B cell (primary cell): ENCODE measurements at regions not wholly inside any gene's neighbourhood (a gene's known extent, or its start where the extent isn't known, plus 50 kb on each side); places are given as distances from the start of the nearest gene placed in this dataset. TPM values are rescaled to one million over a fixed set of nuclear protein-coding genes. Genes with fewer than 3 reads are reported as not detected.

Experiments used
- ATAC-seq: fragments of 200-7000 bp; cut with Tn5 transposase; one replicate; pipeline ENCODE4 v1.10.0; 2021; ENCODE audit warnings: low read depth, mild to moderate bottlenecking, moderate number of reproducible peaks, moderate library complexity
- CTCF ChIA-PET: fragments of 350-600 bp; sonication (Branson Sonifier 250); formaldehyde crosslinking; loops from one replicate; lab custom pipeline; 2021; ENCODE audit warnings: antibody characterized with exemption, inconsistent platforms; lab: Charles Lee
- POLR2A ChIA-PET: fragments of 350-600 bp; sonication (Branson Sonifier 250); formaldehyde crosslinking; loops from one replicate; lab custom pipeline; 2021; ENCODE audit warnings: antibody characterized with exemption; lab: Charles Lee
- DNase-seq: peaks from one replicate; pipeline ENCODE4 v3.0.0; 2013
- H2AFZ ChIP-seq: 2 replicates; pipeline ENCODE4 v1.6.1; 2012; ENCODE audit warnings: mild to moderate bottlenecking, low read depth, low read length; ENCODE audit not compliant: insufficient read depth, poor library complexity, severe bottlenecking
- H3K27ac ChIP-seq, 2 donors: 1 replicate in 1 of 2; 2 replicates in 1 of 2; pipeline ENCODE4 v1.5.1; 2012 to 2013; ENCODE audit warnings: low read length in 2 of 2, mild to moderate bottlenecking in 2 of 2, moderate library complexity in 1 of 2
- H3K27me3 ChIP-seq, 4 experiments: fragments of 200-600 bp in 1 of 4; sonication (generic) in 1 of 4; replicated peaks in 1 of 4; 1 replicate in 2 of 4; 2 replicates in 2 of 4; pipeline versions ENCODE4 v1.6.1 to v1.7.0; 2013 to 2016; ENCODE audit warnings: low read length in 3 of 4, mild to moderate bottlenecking in 2 of 4, mixed read lengths in 1 of 4, moderate library complexity in 1 of 4; ENCODE audit not compliant: insufficient read depth in 4 of 4, control insufficient read depth in 3 of 4; ENCODE audit errors: control extremely low read depth in 1 of 4
- H3K36me3 ChIP-seq, 2 experiments: replicated peaks in 1 of 2; 1 replicate in 1 of 2; 2 replicates in 1 of 2; pipeline versions ENCODE4 v1.6.1 to v1.7.1; 2013; ENCODE audit warnings: low read length in 1 of 2; ENCODE audit not compliant: insufficient read depth in 2 of 2, control insufficient read depth in 1 of 2; ENCODE audit errors: control extremely low read depth in 1 of 2, extremely low read depth in 1 of 2
- H3K4me1 ChIP-seq, 2 donors: fragments of 200-600 bp in 1 of 2; sonication (generic) in 1 of 2; 1 replicate in 1 of 2; 2 replicates in 1 of 2; pipeline versions ENCODE4 v1.5.1 to v1.6.1; 2013 to 2017; ENCODE audit warnings: low read length in 2 of 2; ENCODE audit not compliant: control insufficient read depth in 2 of 2, insufficient read depth in 2 of 2
- H3K4me2 ChIP-seq: replicated peaks from 2 replicates; pipeline ENCODE3; 2012; ENCODE audit warnings: mild to moderate bottlenecking, low read depth, low read length; ENCODE audit not compliant: poor library complexity, severe bottlenecking
- H3K4me3 ChIP-seq, 5 experiments: fragments of 200-600 bp in 1 of 5; sonication (generic) in 1 of 5; 1 replicate in 3 of 5; 2 replicates in 2 of 5; pipeline versions ENCODE4 v1.5.1 to v1.7.0; 2011 to 2016; ENCODE audit warnings: low read length in 4 of 5, mild to moderate bottlenecking in 4 of 5, low read depth in 2 of 5, control low read depth in 1 of 5, moderate library complexity in 1 of 5; ENCODE audit not compliant: insufficient read depth in 1 of 5; ENCODE audit errors: control extremely low read depth in 1 of 5, extremely low read depth in 1 of 5
- H3K79me2 ChIP-seq: fragments of 200-600 bp; sonication (generic); one replicate; pipeline ENCODE4 v1.6.0; 2016; ENCODE audit warnings: low read length; ENCODE audit not compliant: control insufficient read depth, insufficient read depth
- H3K9ac ChIP-seq: fragments of 200-600 bp; sonication (generic); 2 replicates; pipeline ENCODE4 v1.6.1; 2017; ENCODE audit warnings: mild to moderate bottlenecking, low read length, moderate library complexity
- H3K9me3 ChIP-seq, 3 donors: one replicate each; pipeline versions ENCODE4 v1.6.1 to v1.7.1; 2013; ENCODE audit warnings: low read length in 2 of 3; ENCODE audit not compliant: control insufficient read depth in 2 of 3, insufficient read depth in 1 of 3; ENCODE audit errors: control extremely low read depth in 1 of 3
- H4K20me1 ChIP-seq: 2 replicates; pipeline ENCODE4 v1.6.0; 2012; ENCODE audit warnings: mild to moderate bottlenecking, low read length; ENCODE audit not compliant: insufficient read depth, control insufficient read depth, poor library complexity, severe bottlenecking
- H3K27ac Mint-ChIP-seq: one replicate; pipeline ENCODE4 v1.8.0; 2021; ENCODE audit warnings: mixed read lengths
- H3K27me3 Mint-ChIP-seq: one replicate; pipeline ENCODE4 v1.8.0; 2021; ENCODE audit warnings: mixed read lengths
- H3K4me1 Mint-ChIP-seq: one replicate; pipeline ENCODE4 v1.8.0; 2021; ENCODE audit warnings: mixed read lengths
- H3K4me3 Mint-ChIP-seq: one replicate; pipeline ENCODE4 v1.8.0; 2021; ENCODE audit warnings: mixed read lengths
- H3K9me3 Mint-ChIP-seq: one replicate; pipeline ENCODE4 v1.8.0; 2022; ENCODE audit warnings: mixed read lengths; ENCODE audit not compliant: insufficient read depth
- EZH2 ChIP-seq: IDR thresholded peaks from 2 replicates; pipeline ENCODE4 v1.6.1; 2012; ENCODE audit warnings: borderline replicate concordance, low read depth, mild to moderate bottlenecking, moderate library complexity, low read length; ENCODE audit not compliant: insufficient read depth, poor library complexity, severe bottlenecking
- WGBS: methylation state at CpG from one replicate; pipeline ENCODE4 v1.1.5; 2013; ENCODE audit warnings: missing lambda C conversion rate; ENCODE audit not compliant: insufficient coverage; 5-methylcytosine and 5-hydroxymethylcytosine counted together
- intact Hi-C: fragments of 100-400 bp; cut with micrococcal nuclease; formaldehyde crosslinking; loops from one replicate; pipeline ENCODE4 v1.10.0; 2022
- small RNA-seq: library from RNA; depleted of rRNA; stranded (forward); fragments of <200 nt; gene quantifications from one replicate; pipeline ENCODE3, GENCODE V24; 2012; ENCODE audit warnings: low replicate concordance, low read depth; ENCODE audit not compliant: insufficient read length
- TF ChIP-seq, protein P1 (sequence below): fragments of 200-600 bp; IDR thresholded peaks from one replicate; pipeline ENCODE4 v1.8.0; 2022; ENCODE audit warnings: antibody characterized with exemption, mild to moderate bottlenecking

DNA sequence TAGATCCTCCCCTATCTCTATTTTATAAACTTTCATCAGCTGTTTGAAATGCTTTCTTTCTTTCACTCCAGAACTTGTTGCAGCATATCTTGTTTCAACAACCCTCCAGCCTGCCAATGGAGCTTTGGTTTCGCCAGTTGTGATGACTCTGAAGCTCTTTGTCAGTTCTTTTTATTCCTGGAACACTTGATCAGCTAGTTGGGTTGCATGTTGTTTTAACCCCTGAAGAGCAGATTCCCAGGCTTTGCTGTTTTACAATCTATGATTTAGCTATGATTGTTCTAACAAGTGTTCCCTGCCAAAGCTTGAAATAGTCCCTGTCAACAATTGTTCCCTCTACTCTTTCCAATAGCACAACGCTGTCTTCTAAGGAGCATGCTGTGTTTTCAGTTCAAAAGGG, 50.6 kb upstream of the FUT8 start:
- intact Hi-C loops, result no loop called here
- Histone ChIP-seq H3K4me3 (no peak overlapping the region), H3K27ac (no peak overlapping the region), H3K4me2 (no peak overlapping the region), H3K27me3 (no peaks in the 10 kb centered on the region), H3K4me1 (peaks cover 27 to 35% of the 10 kb centered on the region in 2 donors), H2AFZ (no peak overlapping the region), H3K9ac (no peak overlapping the region), H3K79me2 (no peaks in the 10 kb centered on the region), H3K9me3 (no peaks in the 10 kb centered on the region), H4K20me1 (no peaks in the 10 kb centered on the region), H3K36me3 (no peaks in the 10 kb centered on the region)
- WGBS, result no CpG with 5 or more reads among the region's 2 CpGs
- TF ChIP-seq EZH2, result no peak
- TF ChIP-seq, protein P1, sequence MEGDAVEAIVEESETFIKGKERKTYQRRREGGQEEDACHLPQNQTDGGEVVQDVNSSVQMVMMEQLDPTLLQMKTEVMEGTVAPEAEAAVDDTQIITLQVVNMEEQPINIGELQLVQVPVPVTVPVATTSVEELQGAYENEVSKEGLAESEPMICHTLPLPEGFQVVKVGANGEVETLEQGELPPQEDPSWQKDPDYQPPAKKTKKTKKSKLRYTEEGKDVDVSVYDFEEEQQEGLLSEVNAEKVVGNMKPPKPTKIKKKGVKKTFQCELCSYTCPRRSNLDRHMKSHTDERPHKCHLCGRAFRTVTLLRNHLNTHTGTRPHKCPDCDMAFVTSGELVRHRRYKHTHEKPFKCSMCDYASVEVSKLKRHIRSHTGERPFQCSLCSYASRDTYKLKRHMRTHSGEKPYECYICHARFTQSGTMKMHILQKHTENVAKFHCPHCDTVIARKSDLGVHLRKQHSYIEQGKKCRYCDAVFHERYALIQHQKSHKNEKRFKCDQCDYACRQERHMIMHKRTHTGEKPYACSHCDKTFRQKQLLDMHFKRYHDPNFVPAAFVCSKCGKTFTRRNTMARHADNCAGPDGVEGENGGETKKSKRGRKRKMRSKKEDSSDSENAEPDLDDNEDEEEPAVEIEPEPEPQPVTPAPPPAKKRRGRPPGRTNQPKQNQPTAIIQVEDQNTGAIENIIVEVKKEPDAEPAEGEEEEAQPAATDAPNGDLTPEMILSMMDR, result no peak
- CTCF ChIA-PET, result interaction anchor here (2.2 kb wide), 1 partner anchor 49 kb away, joined by 10 read pairs; no protein-coding TSS in a partner anchor
- Mint-ChIP-seq H3K9me3 (no peaks in the 10 kb centered on the region), H3K27ac (no peak overlapping the region), H3K4me1 (peaks cover 39% of the 10 kb centered on the region), H3K27me3 (no peaks in the 10 kb centered on the region), H3K4me3 (no peak overlapping the region)
- POLR2A ChIA-PET, result no interaction called here
- DNase-seq, result no peak
- no peak for ATAC-seq

Small RNAs in the stretch of these regions (small RNA-seq; reads per million reads assigned to genes)
- gene AL355076.1 (not detected), gene MIR4708 (not detected)
